ENCODE measurements at regions not wholly inside any gene's neighbourhood (a gene's known extent, or its start where the extent isn't known, plus 50 kb on each side); places are given as distances from the start of the nearest gene placed in this dataset.

GRCh38 chr12:131379738-131380137 lies 331.2 kb upstream of the SFSWAP start:
- TF ChIP-seq CTCF (IDR thresholded peaks at IDR 0.05; ENCODE audit: poor library complexity, severe bottlenecking) (no peak), EZH2 (IDR thresholded peaks at IDR 0.05; ENCODE audit: borderline replicate concordance, insufficient read depth, low read length, poor library complexity, severe bottlenecking) (no peak), EP300 (conservative IDR thresholded peaks at IDR 0.05; ENCODE audit: poor library complexity, severe bottlenecking) (peak; percentile 37)

All from neural cell (in vitro differentiated cells).